GM21515 (cell line): ENCODE measurements at regions not wholly inside any gene's neighbourhood (a gene's known extent, or its start where the extent isn't known, plus 50 kb on each side); places are given as distances from the start of the nearest gene placed in this dataset.
"Not testable (repeated sequence)": the region's sequence is repeated elsewhere in the genome, so short reads cannot be mapped to it uniquely, and the experiment has no call there.

ENCODE experiments used
- ATAC-seq: cut with Tn5 transposase; IDR thresholded peaks from one replicate; pipeline ENCODE4 v1.9.1; 2021; ENCODE audit not compliant: unreplicated experiment

GRCh38 chr6:130700397-130700796, 126.8 kb upstream of the SMLR1 start:
- ATAC-seq: no peak

GRCh38 chr6:130708338-130708737, 118.9 kb upstream of the SMLR1 start:
- no peak for ATAC-seq

GRCh38 chr6:130711641-130712040, 115.6 kb upstream of the SMLR1 start:
- not testable (repeated sequence) for ATAC-seq

- no peak for ATAC-seq
Observed at GRCh38 chr6:130713144-130713543, 114.1 kb upstream of the SMLR1 start.

GRCh38 chr6:130715058-130715457, 112.1 kb upstream of the SMLR1 start:
- ATAC-seq: no peak

- ATAC-seq: no peak
Observed at GRCh38 chr6:130716466-130716865, 110.7 kb upstream of the SMLR1 start.

GRCh38 chr6:130717657-130718056, 109.5 kb upstream of the SMLR1 start:
- no peak for ATAC-seq

- no peak for ATAC-seq
Observed at GRCh38 chr6:130720076-130720715, 107.0 kb upstream of the SMLR1 start.

- no peak for ATAC-seq
Observed at GRCh38 chr6:130724089-130724488, 103.1 kb upstream of the SMLR1 start.

GRCh38 chr6:130725551-130725950, 101.7 kb upstream of the SMLR1 start:
- ATAC-seq: no peak

GRCh38 chr6:130728064-130728463, 99.1 kb upstream of the SMLR1 start:
- ATAC-seq: not testable (repeated sequence)

- no peak for ATAC-seq
Observed at GRCh38 chr6:130730600-130730999, 96.6 kb upstream of the SMLR1 start.

GRCh38 chr6:130734161-130734560, 93.0 kb upstream of the SMLR1 start:
- ATAC-seq: no peak

- ATAC-seq: no peak
Observed at GRCh38 chr6:130740308-130740707, 86.9 kb upstream of the SMLR1 start.

GRCh38 chr6:130742131-130742681, 85.0 kb upstream of the SMLR1 start:
- ATAC-seq: no peak

- no peak for ATAC-seq
Observed at GRCh38 chr6:130743175-130743574, 84.0 kb upstream of the SMLR1 start.

- no peak for ATAC-seq
Observed at GRCh38 chr6:130744576-130745366, 82.4 kb upstream of the SMLR1 start.

GRCh38 chr6:130748041-130748440, 79.2 kb upstream of the SMLR1 start:
- ATAC-seq: no peak

GRCh38 chr6:130749402-130749801, 77.8 kb upstream of the SMLR1 start:
- ATAC-seq: no peak

GRCh38 chr6:130752267-130752666, 74.9 kb upstream of the SMLR1 start:
- no peak for ATAC-seq

- no peak for ATAC-seq
Observed at GRCh38 chr6:130754786-130755367, 72.3 kb upstream of the SMLR1 start.
